ENCODE measurements at regions not wholly inside any gene's neighbourhood (a gene's known extent, or its start where the extent isn't known, plus 50 kb on each side); places are given as distances from the start of the nearest gene placed in this dataset.

- TF ChIP-seq, protein P1, sequence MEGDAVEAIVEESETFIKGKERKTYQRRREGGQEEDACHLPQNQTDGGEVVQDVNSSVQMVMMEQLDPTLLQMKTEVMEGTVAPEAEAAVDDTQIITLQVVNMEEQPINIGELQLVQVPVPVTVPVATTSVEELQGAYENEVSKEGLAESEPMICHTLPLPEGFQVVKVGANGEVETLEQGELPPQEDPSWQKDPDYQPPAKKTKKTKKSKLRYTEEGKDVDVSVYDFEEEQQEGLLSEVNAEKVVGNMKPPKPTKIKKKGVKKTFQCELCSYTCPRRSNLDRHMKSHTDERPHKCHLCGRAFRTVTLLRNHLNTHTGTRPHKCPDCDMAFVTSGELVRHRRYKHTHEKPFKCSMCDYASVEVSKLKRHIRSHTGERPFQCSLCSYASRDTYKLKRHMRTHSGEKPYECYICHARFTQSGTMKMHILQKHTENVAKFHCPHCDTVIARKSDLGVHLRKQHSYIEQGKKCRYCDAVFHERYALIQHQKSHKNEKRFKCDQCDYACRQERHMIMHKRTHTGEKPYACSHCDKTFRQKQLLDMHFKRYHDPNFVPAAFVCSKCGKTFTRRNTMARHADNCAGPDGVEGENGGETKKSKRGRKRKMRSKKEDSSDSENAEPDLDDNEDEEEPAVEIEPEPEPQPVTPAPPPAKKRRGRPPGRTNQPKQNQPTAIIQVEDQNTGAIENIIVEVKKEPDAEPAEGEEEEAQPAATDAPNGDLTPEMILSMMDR (conservative IDR thresholded peaks at IDR 0.05), result no peak
- TF ChIP-seq ZFX (IDR thresholded peaks at IDR 0.05), result no peak
Observed at GRCh38 chr6:16049168-16049567, 79.7 kb upstream of the MYLIP start.
